Suprapubic skin (tissue), 4 donors: ENCODE measurements at regions not wholly inside any gene's neighbourhood (a gene's known extent, or its start where the extent isn't known, plus 50 kb on each side); places are given as distances from the start of the nearest gene placed in this dataset.

Experiments
- DNase-seq, 2 donors: peaks; one replicate each; pipeline ENCODE4 v3.0.0-alpha.2; 2019; ENCODE audit warnings: low spot score in 2 of 2
- H3K27ac ChIP-seq: fragments of 200-600 bp; sonication (generic); one replicate; pipeline ENCODE4 v1.5.1; 2019
- H3K27me3 ChIP-seq: fragments of 200-600 bp; sonication (generic); one replicate; pipeline ENCODE4 v1.5.1; 2019
- H3K36me3 ChIP-seq: fragments of 200-600 bp; sonication (generic); one replicate; pipeline ENCODE4 v1.5.1; 2019
- H3K4me1 ChIP-seq: fragments of 200-600 bp; sonication (generic); one replicate; pipeline ENCODE4 v1.5.1; 2019
- H3K4me3 ChIP-seq: fragments of 200-600 bp; sonication (generic); one replicate; pipeline ENCODE4 v1.5.1; 2019; ENCODE audit warnings: mild to moderate bottlenecking
- H3K9me3 ChIP-seq: fragments of 200-600 bp; sonication (generic); one replicate; pipeline ENCODE4 v1.5.1; 2019
- CTCF ChIP-seq, 2 donors: fragments of 200-600 bp in 1 of 2; fragments of 450-650 bp in 1 of 2; sonication (generic) in 1 of 2; IDR thresholded peaks; one replicate each; pipeline ENCODE4 v1.5.1; 2016 to 2019; ENCODE audit warnings: antibody characterized with exemption in 2 of 2, mild to moderate bottlenecking in 1 of 2, moderate library complexity in 1 of 2
- EP300 ChIP-seq: sonication (generic); formaldehyde crosslinking; IDR thresholded peaks from one replicate; pipeline ENCODE4 v1.6.1; 2017; ENCODE audit warnings: antibody characterized with exemption
- POLR2A ChIP-seq, 2 donors: fragments of 450-650 bp; IDR thresholded peaks; one replicate each; pipeline ENCODE4 v1.6.1; 2017; ENCODE audit warnings: antibody characterized with exemption in 2 of 2, mild to moderate bottlenecking in 2 of 2, moderate library complexity in 2 of 2
- POLR2AphosphoS5 ChIP-seq, 3 donors: sonication (generic); formaldehyde crosslinking; IDR thresholded peaks; one replicate each; pipeline ENCODE4 v1.6.1; 2017; ENCODE audit warnings: antibody characterized with exemption in 3 of 3
- WGBS: methylation state at CpG from one replicate; pipeline ENCODE4 v1.1.5; 2018; 5-methylcytosine and 5-hydroxymethylcytosine counted together

- Histone ChIP-seq H3K4me1 (peaks cover under 1% of the 10 kb centered on the region), H3K4me3 (no peak overlapping the region), H3K27ac (no peak overlapping the region), H3K27me3 (no peaks in the 10 kb centered on the region), H3K36me3 (no peaks in the 10 kb centered on the region), H3K9me3 (no peaks in the 10 kb centered on the region)
- WGBS, result 93% methylated on average over 2 of the region's 2 CpGs
- no peak for TF ChIP-seq POLR2AphosphoS5 (IDR thresholded peaks at IDR 0.05)
- DNase-seq, result no peak
Measured at GRCh38 chr5:111887706-111888105, 130.7 kb upstream of the NREP start.

DNA sequence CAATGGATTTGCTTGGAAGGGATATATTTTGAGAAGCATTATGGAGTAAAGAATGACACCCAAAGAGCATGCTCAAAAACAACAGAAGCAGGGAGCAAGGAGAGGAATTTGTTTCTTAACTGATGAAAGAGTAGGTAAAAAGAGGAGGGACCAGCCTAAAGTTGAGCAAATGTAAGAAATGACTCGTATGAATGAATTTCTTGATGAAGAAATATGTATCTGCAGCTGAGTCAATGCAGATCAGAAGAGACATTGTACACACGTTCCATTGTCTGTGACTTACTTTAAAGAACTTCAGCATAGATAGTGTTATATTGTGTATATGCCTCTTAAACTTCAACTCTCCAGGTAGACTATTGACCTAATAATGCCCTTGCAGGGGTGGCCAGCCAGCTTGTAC lies 112.7 kb upstream of the NREP start:
- TF ChIP-seq CTCF (IDR thresholded peaks at IDR 0.05) (no peak), POLR2AphosphoS5 (IDR thresholded peaks at IDR 0.05) (no peak), POLR2A (IDR thresholded peaks at IDR 0.05) (no peak), EP300 (no peak)
- 67% methylated on average over 2 of the region's 2 CpGs for WGBS
- Histone ChIP-seq H3K4me1 (no peaks in the 10 kb centered on the region), H3K36me3 (no peaks in the 10 kb centered on the region), H3K9me3 (no peaks in the 10 kb centered on the region), H3K4me3 (no peak overlapping the region), H3K27ac (no peak overlapping the region), H3K27me3 (no peaks in the 10 kb centered on the region)
- no peak for DNase-seq

DNA sequence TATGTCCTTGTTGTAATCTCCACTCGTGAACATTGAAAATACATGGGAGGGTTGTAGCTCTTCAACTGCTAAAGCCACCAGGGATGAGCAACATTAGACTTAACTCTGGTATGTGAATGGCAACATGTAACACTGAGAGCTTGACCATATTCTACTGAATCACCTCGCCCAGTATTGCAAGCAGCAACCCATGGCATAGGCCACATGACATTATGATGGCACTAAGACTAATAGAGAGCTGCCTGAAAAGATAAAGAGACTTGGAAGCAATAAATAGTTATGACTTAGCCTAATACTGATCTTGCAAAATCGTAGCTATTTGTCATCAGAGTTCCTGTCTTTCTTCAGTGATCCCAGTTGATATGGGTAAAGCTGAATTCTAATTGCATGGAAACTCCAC lies 108.4 kb upstream of the NREP start:
- 91% methylated on average over 3 of the region's 3 CpGs for WGBS
- H3K27ac ChIP-seq, result no peak overlapping the region
- H3K4me3 ChIP-seq, result no peak overlapping the region
- no peaks in the 10 kb centered on the region for H3K4me1 ChIP-seq
- H3K9me3 ChIP-seq, result no peaks in the 10 kb centered on the region
- DNase-seq, result no peak
- no peaks in the 10 kb centered on the region for H3K36me3 ChIP-seq
- H3K27me3 ChIP-seq, result peaks cover 3% of the 10 kb centered on the region
- TF ChIP-seq EP300 (no peak), POLR2AphosphoS5 (IDR thresholded peaks at IDR 0.05) (no peak), CTCF (IDR thresholded peaks at IDR 0.05) (no peak), POLR2A (IDR thresholded peaks at IDR 0.05) (no peak)

DNA sequence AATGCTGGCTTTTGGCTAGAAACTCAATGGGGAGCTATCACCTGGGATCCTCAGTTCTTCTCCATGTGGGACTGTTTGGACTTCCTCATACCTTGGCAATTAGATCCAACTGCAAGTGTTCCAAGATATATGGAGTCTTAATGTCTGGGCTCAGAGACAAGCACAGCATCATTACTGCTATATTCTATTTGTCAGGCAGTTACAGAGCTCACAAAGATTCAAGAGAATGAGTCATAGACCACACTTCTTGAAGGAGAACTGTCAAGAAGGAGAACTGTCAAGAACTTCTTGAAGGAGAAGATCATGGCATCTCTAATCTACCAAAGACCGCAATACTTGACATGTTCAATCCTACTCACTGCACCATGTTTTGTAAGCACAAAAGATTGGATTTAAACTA lies 106.8 kb upstream of the NREP start:
- Histone ChIP-seq H3K27me3 (peaks cover 3% of the 10 kb centered on the region), H3K9me3 (no peaks in the 10 kb centered on the region), H3K4me3 (no peak overlapping the region), H3K27ac (no peak overlapping the region), H3K36me3 (no peaks in the 10 kb centered on the region), H3K4me1 (peaks cover 3% of the 10 kb centered on the region)
- no peak for TF ChIP-seq CTCF (IDR thresholded peaks at IDR 0.05)
- no peak for TF ChIP-seq EP300
- no peak for TF ChIP-seq POLR2A (IDR thresholded peaks at IDR 0.05)
- 97% methylated on average over 1 of the region's 1 CpG for WGBS
- DNase-seq, result no peak

GRCh38 chr5:111859533-111860270 lies 102.7 kb upstream of the NREP start:
- 66% methylated on average over 4 of the region's 4 CpGs for WGBS
- H3K27me3 ChIP-seq, result peaks cover 3% of the 10 kb centered on the region
- DNase-seq, result no peak

More at GRCh38 chr5:111859533-111860270, 102.7 kb upstream of the NREP start:
- peaks cover 3% of the 10 kb centered on the region for H3K4me1 ChIP-seq
- H3K4me3 ChIP-seq, result no peak overlapping the region
- H3K36me3 ChIP-seq, result no peaks in the 10 kb centered on the region
- no peak overlapping the region for H3K27ac ChIP-seq
- H3K9me3 ChIP-seq, result no peaks in the 10 kb centered on the region
- no peak for TF ChIP-seq POLR2AphosphoS5 (IDR thresholded peaks at IDR 0.05)
- no peak for TF ChIP-seq CTCF (IDR thresholded peaks at IDR 0.05)
- no peak for TF ChIP-seq POLR2A (IDR thresholded peaks at IDR 0.05)
- TF ChIP-seq EP300, result no peak
